B cell (primary cell): ENCODE measurements at regions not wholly inside any gene's neighbourhood (a gene's known extent, or its start where the extent isn't known, plus 50 kb on each side); places are given as distances from the start of the nearest gene placed in this dataset.
A peak's percentile ranks its signal among the peaks of the same experiment; 100 is the strongest.
"Not testable (repeated sequence)": the region's sequence is repeated elsewhere in the genome, so short reads cannot be mapped to it uniquely, and the experiment has no call there.

Experiments
- ATAC-seq: fragments of 200-7000 bp; cut with Tn5 transposase; one replicate; pipeline ENCODE4 v1.10.0; 2021; ENCODE audit warnings: low read depth, mild to moderate bottlenecking, moderate number of reproducible peaks, moderate library complexity
- CTCF ChIA-PET: fragments of 350-600 bp; sonication (Branson Sonifier 250); formaldehyde crosslinking; loops from one replicate; lab custom pipeline; 2021; ENCODE audit warnings: antibody characterized with exemption, inconsistent platforms; lab: Charles Lee
- POLR2A ChIA-PET: fragments of 350-600 bp; sonication (Branson Sonifier 250); formaldehyde crosslinking; loops from one replicate; lab custom pipeline; 2021; ENCODE audit warnings: antibody characterized with exemption; lab: Charles Lee
- DNase-seq: peaks from one replicate; pipeline ENCODE4 v3.0.0; 2013
- H2AFZ ChIP-seq: 2 replicates; pipeline ENCODE4 v1.6.1; 2012; ENCODE audit warnings: mild to moderate bottlenecking, low read depth, low read length; ENCODE audit not compliant: insufficient read depth, poor library complexity, severe bottlenecking
- H3K27ac ChIP-seq, 2 donors: 1 replicate in 1 of 2; 2 replicates in 1 of 2; pipeline ENCODE4 v1.5.1; 2012 to 2013; ENCODE audit warnings: low read length in 2 of 2, mild to moderate bottlenecking in 2 of 2, moderate library complexity in 1 of 2
- H3K27me3 ChIP-seq, 4 experiments: fragments of 200-600 bp in 1 of 4; sonication (generic) in 1 of 4; replicated peaks in 1 of 4; 1 replicate in 2 of 4; 2 replicates in 2 of 4; pipeline versions ENCODE4 v1.6.1 to v1.7.0; 2013 to 2016; ENCODE audit warnings: low read length in 3 of 4, mild to moderate bottlenecking in 2 of 4, mixed read lengths in 1 of 4, moderate library complexity in 1 of 4; ENCODE audit not compliant: insufficient read depth in 4 of 4, control insufficient read depth in 3 of 4; ENCODE audit errors: control extremely low read depth in 1 of 4
- H3K36me3 ChIP-seq, 2 experiments: replicated peaks in 1 of 2; 1 replicate in 1 of 2; 2 replicates in 1 of 2; pipeline versions ENCODE4 v1.6.1 to v1.7.1; 2013; ENCODE audit warnings: low read length in 1 of 2; ENCODE audit not compliant: insufficient read depth in 2 of 2, control insufficient read depth in 1 of 2; ENCODE audit errors: control extremely low read depth in 1 of 2, extremely low read depth in 1 of 2
- H3K4me1 ChIP-seq, 2 donors: fragments of 200-600 bp in 1 of 2; sonication (generic) in 1 of 2; 1 replicate in 1 of 2; 2 replicates in 1 of 2; pipeline versions ENCODE4 v1.5.1 to v1.6.1; 2013 to 2017; ENCODE audit warnings: low read length in 2 of 2; ENCODE audit not compliant: control insufficient read depth in 2 of 2, insufficient read depth in 2 of 2
- H3K4me2 ChIP-seq: replicated peaks from 2 replicates; pipeline ENCODE3; 2012; ENCODE audit warnings: mild to moderate bottlenecking, low read depth, low read length; ENCODE audit not compliant: poor library complexity, severe bottlenecking
- H3K4me3 ChIP-seq, 5 experiments: fragments of 200-600 bp in 1 of 5; sonication (generic) in 1 of 5; 1 replicate in 3 of 5; 2 replicates in 2 of 5; pipeline versions ENCODE4 v1.5.1 to v1.7.0; 2011 to 2016; ENCODE audit warnings: low read length in 4 of 5, mild to moderate bottlenecking in 4 of 5, low read depth in 2 of 5, control low read depth in 1 of 5, moderate library complexity in 1 of 5; ENCODE audit not compliant: insufficient read depth in 1 of 5; ENCODE audit errors: control extremely low read depth in 1 of 5, extremely low read depth in 1 of 5
- H3K79me2 ChIP-seq: fragments of 200-600 bp; sonication (generic); one replicate; pipeline ENCODE4 v1.6.0; 2016; ENCODE audit warnings: low read length; ENCODE audit not compliant: control insufficient read depth, insufficient read depth
- H3K9ac ChIP-seq: fragments of 200-600 bp; sonication (generic); 2 replicates; pipeline ENCODE4 v1.6.1; 2017; ENCODE audit warnings: mild to moderate bottlenecking, low read length, moderate library complexity
- H3K9me3 ChIP-seq, 3 donors: one replicate each; pipeline versions ENCODE4 v1.6.1 to v1.7.1; 2013; ENCODE audit warnings: low read length in 2 of 3; ENCODE audit not compliant: control insufficient read depth in 2 of 3, insufficient read depth in 1 of 3; ENCODE audit errors: control extremely low read depth in 1 of 3
- H4K20me1 ChIP-seq: 2 replicates; pipeline ENCODE4 v1.6.0; 2012; ENCODE audit warnings: mild to moderate bottlenecking, low read length; ENCODE audit not compliant: insufficient read depth, control insufficient read depth, poor library complexity, severe bottlenecking
- H3K27ac Mint-ChIP-seq: one replicate; pipeline ENCODE4 v1.8.0; 2021; ENCODE audit warnings: mixed read lengths
- H3K27me3 Mint-ChIP-seq: one replicate; pipeline ENCODE4 v1.8.0; 2021; ENCODE audit warnings: mixed read lengths
- H3K4me1 Mint-ChIP-seq: one replicate; pipeline ENCODE4 v1.8.0; 2021; ENCODE audit warnings: mixed read lengths
- H3K4me3 Mint-ChIP-seq: one replicate; pipeline ENCODE4 v1.8.0; 2021; ENCODE audit warnings: mixed read lengths
- H3K9me3 Mint-ChIP-seq: one replicate; pipeline ENCODE4 v1.8.0; 2022; ENCODE audit warnings: mixed read lengths; ENCODE audit not compliant: insufficient read depth
- WGBS: methylation state at CpG from one replicate; pipeline ENCODE4 v1.1.5; 2013; ENCODE audit warnings: missing lambda C conversion rate; ENCODE audit not compliant: insufficient coverage; 5-methylcytosine and 5-hydroxymethylcytosine counted together
- intact Hi-C: fragments of 100-400 bp; cut with micrococcal nuclease; formaldehyde crosslinking; loops from one replicate; pipeline ENCODE4 v1.10.0; 2022

DNA sequence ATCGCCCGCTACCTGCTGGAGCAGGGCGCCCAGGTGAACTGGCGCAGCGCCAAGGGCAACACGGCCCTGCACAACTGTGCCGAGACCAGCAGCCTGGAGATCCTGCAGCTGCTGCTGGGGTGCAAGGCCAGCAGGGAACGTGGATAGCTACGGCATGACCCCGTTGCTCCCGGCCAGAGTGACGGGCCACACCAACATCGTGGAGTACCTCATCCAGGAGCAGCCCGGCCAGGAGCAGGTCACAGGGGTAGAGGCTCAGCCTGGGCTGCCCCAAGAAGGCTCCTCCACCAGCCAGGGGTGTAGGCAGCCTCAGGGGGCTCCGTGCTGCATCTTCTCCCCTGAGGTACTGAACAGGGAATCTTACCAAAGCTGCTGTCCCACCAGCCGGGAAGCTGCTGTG is 515.9 kb downstream of the TUBA3C start:
- H3K9ac ChIP-seq, H3K27me3 ChIP-seq, ATAC-seq, H3K27me3 Mint-ChIP-seq, H3K4me1 ChIP-seq, H3K4me2 ChIP-seq, H3K9me3 Mint-ChIP-seq, POLR2A ChIA-PET, H3K9me3 ChIP-seq, H4K20me1 ChIP-seq, CTCF ChIA-PET, H3K27ac Mint-ChIP-seq, H3K4me3 Mint-ChIP-seq, H2AFZ ChIP-seq, intact Hi-C loops, H3K27ac ChIP-seq, DNase-seq, H3K4me3 ChIP-seq, H3K36me3 ChIP-seq, H3K79me2 ChIP-seq, H3K4me1 Mint-ChIP-seq: not testable (repeated sequence)
- 95% methylated on average over 10 of the region's 16 CpGs for WGBS

DNA sequence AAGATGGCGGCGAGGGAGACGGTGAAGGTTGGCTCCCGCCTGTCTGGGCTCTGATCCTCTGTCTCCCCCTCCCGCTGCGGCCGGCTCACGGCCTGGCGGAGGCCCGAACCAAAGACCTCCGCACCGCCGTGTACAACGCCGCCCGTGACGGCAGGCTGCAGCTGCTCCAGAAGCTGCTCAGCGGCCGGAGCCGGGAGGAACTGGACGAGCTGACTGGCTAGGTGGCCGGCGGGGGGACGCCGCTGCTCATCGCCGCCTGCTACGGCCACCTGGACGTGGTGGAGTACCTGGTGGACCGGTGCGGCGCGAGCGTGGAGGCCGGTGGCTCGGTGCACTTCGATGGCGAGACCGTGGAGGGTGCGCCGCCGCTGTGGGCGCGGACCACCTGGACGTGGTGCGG is 516.5 kb downstream of the TUBA3C start:
- H3K9ac ChIP-seq, H2AFZ ChIP-seq, H3K27ac ChIP-seq, POLR2A ChIA-PET, H3K4me1 ChIP-seq, H3K9me3 ChIP-seq, H4K20me1 ChIP-seq, H3K27me3 Mint-ChIP-seq, H3K79me2 ChIP-seq, ATAC-seq, H3K27me3 ChIP-seq, H3K4me1 Mint-ChIP-seq, DNase-seq, H3K36me3 ChIP-seq, H3K4me3 ChIP-seq, H3K27ac Mint-ChIP-seq, intact Hi-C loops, H3K9me3 Mint-ChIP-seq, CTCF ChIA-PET, H3K4me2 ChIP-seq, H3K4me3 Mint-ChIP-seq: not testable (repeated sequence)
- WGBS, result 88% methylated on average over 45 of the region's 46 CpGs

DNA sequence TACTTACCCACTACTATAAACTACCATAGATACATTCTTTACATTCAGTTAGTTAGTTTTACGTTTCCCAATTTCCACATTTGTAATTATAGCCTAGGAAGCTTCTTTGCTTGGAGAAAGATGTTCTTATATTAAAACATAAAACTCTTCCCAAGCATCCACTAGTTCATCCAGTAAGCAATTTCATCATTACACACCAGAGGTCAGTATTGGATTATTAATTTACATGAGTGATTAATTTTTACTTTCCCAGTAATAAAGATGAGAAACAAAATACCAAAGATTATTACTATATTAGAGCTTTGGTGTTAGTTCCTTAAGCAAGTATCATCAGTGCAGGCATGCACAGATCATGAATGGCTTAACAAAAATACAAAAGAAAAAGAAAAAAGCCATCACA is 518.4 kb downstream of the TUBA3C start:
- H3K9me3 ChIP-seq, H3K4me3 Mint-ChIP-seq, H3K4me1 ChIP-seq, POLR2A ChIA-PET, DNase-seq, intact Hi-C loops, H3K9ac ChIP-seq, H3K27ac Mint-ChIP-seq, H3K36me3 ChIP-seq, H2AFZ ChIP-seq, H3K9me3 Mint-ChIP-seq, H3K4me1 Mint-ChIP-seq, ATAC-seq, H3K27me3 ChIP-seq, H3K79me2 ChIP-seq, H3K4me3 ChIP-seq, H3K27ac ChIP-seq, H3K27me3 Mint-ChIP-seq, H3K4me2 ChIP-seq, CTCF ChIA-PET, H4K20me1 ChIP-seq: not testable (repeated sequence)
- no CpG with 5 or more reads among the region's 1 CpG for WGBS

DNA sequence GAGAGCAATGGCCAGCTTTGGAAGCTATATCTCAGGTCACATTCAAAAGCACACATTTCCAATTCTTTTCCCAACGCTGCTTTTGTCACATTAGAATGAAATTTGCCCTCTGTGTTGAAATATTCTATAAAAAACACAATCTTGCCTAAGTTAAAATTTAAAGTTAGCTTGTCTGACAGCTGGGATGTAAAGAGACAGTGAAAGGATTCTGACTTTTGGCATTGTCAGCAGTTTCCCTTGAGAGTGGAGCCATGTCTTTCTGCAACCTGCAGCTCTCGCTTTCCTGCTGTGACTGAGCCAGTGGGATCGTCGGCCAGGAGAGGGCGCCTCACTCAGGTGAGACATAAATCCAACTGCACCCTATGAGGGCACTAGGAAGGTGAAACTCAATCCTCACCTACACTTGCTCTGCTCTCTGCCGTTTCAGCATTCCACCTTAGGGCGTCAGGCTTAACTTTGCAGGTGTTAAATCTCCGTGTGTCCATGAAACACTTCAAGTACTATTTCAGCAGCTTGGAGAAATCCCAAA is 537.9 kb downstream of the TUBA3C start:
- H3K4me1 Mint-ChIP-seq, H3K27me3 Mint-ChIP-seq, H3K4me3 Mint-ChIP-seq, H2AFZ ChIP-seq, H3K9me3 Mint-ChIP-seq, POLR2A ChIA-PET, H3K9ac ChIP-seq, CTCF ChIA-PET, ATAC-seq, H3K27ac ChIP-seq, H3K4me3 ChIP-seq, H3K36me3 ChIP-seq, H3K27me3 ChIP-seq, intact Hi-C loops, H3K9me3 ChIP-seq, H3K4me1 ChIP-seq, H4K20me1 ChIP-seq, H3K79me2 ChIP-seq, H3K4me2 ChIP-seq, H3K27ac Mint-ChIP-seq: not testable (repeated sequence)
- WGBS, result 37% methylated on average over 4 of the region's 8 CpGs
- peak; percentile 4 for DNase-seq
